ENCODE measurements at regions not wholly inside any gene's neighbourhood (a gene's known extent, or its start where the extent isn't known, plus 50 kb on each side); places are given as distances from the start of the nearest gene placed in this dataset.

GRCh38 chr16:9251026-9251425 lies 159.6 kb downstream of the HAPSTR1 start:
- DNase-seq (ENCODE audit: low spot score), result no peak

- no peak for DNase-seq (ENCODE audit: low spot score)
These were observed 163.4 kb downstream of the HAPSTR1 start for GRCh38 chr16:9254863-9255262.

GRCh38 chr16:9256196-9256595 lies 164.8 kb downstream of the HAPSTR1 start:
- DNase-seq (ENCODE audit: low spot score), result peak; percentile 74

GRCh38 chr16:9257843-9258242 lies 166.4 kb downstream of the HAPSTR1 start:
- DNase-seq (ENCODE audit: low spot score), result no peak

- DNase-seq (ENCODE audit: low spot score), result peak; percentile 82
These were observed 167.1 kb downstream of the HAPSTR1 start for GRCh38 chr16:9258423-9259051.

- no peak for DNase-seq (ENCODE audit: low spot score)
These were observed 168.6 kb downstream of the HAPSTR1 start for GRCh38 chr16:9259914-9260608.

- DNase-seq (ENCODE audit: low spot score), result no peak
These were observed 169.2 kb downstream of the HAPSTR1 start for GRCh38 chr16:9260666-9261065.

- DNase-seq (ENCODE audit: low spot score), result no peak
These were observed 169.9 kb downstream of the HAPSTR1 start for GRCh38 chr16:9261376-9261775.

- DNase-seq (ENCODE audit: low spot score), result no peak
These were observed 171.7 kb downstream of the HAPSTR1 start for GRCh38 chr16:9262941-9263715.

GRCh38 chr16:9264067-9264466 lies 172.6 kb downstream of the HAPSTR1 start:
- DNase-seq (ENCODE audit: low spot score), result no peak

GRCh38 chr16:9268446-9268845 lies 177.0 kb downstream of the HAPSTR1 start:
- DNase-seq (ENCODE audit: low spot score), result no peak

- no peak for DNase-seq (ENCODE audit: low spot score)
These were observed 179.0 kb downstream of the HAPSTR1 start for GRCh38 chr16:9270424-9270823.

GRCh38 chr16:9270941-9271340 lies 179.5 kb downstream of the HAPSTR1 start:
- DNase-seq (ENCODE audit: low spot score), result no peak

GRCh38 chr16:9271841-9272240 lies 180.4 kb downstream of the HAPSTR1 start:
- no peak for DNase-seq (ENCODE audit: low spot score)

GRCh38 chr16:9275377-9275776 lies 183.9 kb downstream of the HAPSTR1 start:
- DNase-seq (ENCODE audit: low spot score), result no peak

- DNase-seq (ENCODE audit: low spot score), result no peak
These were observed 184.4 kb downstream of the HAPSTR1 start for GRCh38 chr16:9275816-9276354.

GRCh38 chr16:9279291-9280068 lies 188.0 kb downstream of the HAPSTR1 start:
- DNase-seq (ENCODE audit: low spot score), result no peak

GRCh38 chr16:9280069-9280466 lies 188.6 kb downstream of the HAPSTR1 start:
- no peak for DNase-seq (ENCODE audit: low spot score)

GRCh38 chr16:9286930-9287329 lies 195.5 kb downstream of the HAPSTR1 start:
- no peak for DNase-seq (ENCODE audit: low spot score)

- DNase-seq (ENCODE audit: low spot score), result no peak
These were observed 204.8 kb downstream of the HAPSTR1 start for GRCh38 chr16:9296271-9296590.

- DNase-seq (ENCODE audit: low spot score), result peak; percentile 16
These were observed 206.1 kb downstream of the HAPSTR1 start for GRCh38 chr16:9297437-9298113.

GRCh38 chr16:9300252-9300651 lies 208.8 kb downstream of the HAPSTR1 start:
- DNase-seq (ENCODE audit: low spot score), result no peak
